ENCODE measurements at regions not wholly inside any gene's neighbourhood (a gene's known extent, or its start where the extent isn't known, plus 50 kb on each side); places are given as distances from the start of the nearest gene placed in this dataset.

DNA sequence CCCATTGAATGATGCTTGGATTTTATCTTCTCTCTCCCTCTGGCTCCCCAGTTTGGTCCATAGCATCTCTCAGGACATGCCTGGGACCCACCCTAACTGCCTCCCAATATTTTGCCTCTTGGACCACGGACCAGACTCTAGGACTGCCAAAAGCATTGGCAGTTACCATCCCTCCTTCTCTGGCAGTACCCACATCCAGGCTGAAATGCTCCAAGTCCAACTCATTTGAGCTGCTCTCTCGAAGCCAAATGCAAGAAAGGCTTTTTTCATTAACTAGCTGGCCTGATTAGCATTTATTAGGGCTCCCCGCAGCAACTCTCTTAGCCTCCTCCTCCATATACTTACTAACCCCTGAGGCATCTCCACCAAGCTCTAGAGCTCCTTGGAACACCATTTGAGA lies 140.0 kb upstream of the GRIK3 start:
- Histone ChIP-seq H3K9ac (ENCODE audit: low read length) (no peak overlapping the region), H3K79me2 (ENCODE audit: low read length) (no peaks in the 10 kb centered on the region), H3K4me2 (ENCODE audit: low read depth, low read length) (no peak overlapping the region), H3K36me3 (replicated peaks; ENCODE audit: insufficient read depth, low read length) (no peaks in the 10 kb centered on the region), H4K20me1 (ENCODE audit: insufficient read depth, low read length) (no peaks in the 10 kb centered on the region), H3K27me3 (replicated peaks; ENCODE audit: insufficient read depth, low read length) (peaks cover 58% of the 10 kb centered on the region), H3K4me1 (ENCODE audit: low read length) (no peaks in the 10 kb centered on the region), H3K9me2 (replicated peaks; ENCODE audit: insufficient read depth, low read length) (no peaks in the 10 kb centered on the region), H3K27ac (ENCODE audit: low read length) (no peak overlapping the region), H3F3A (ENCODE audit: insufficient read depth, low read length) (no peaks in the 10 kb centered on the region), H3K4me3 (ENCODE audit: low read length) (no peak overlapping the region), H2AFZ (ENCODE audit: low read length) (no peak overlapping the region), H3K9me3 (replicated peaks; ENCODE audit: insufficient read depth, low read length) (no peaks in the 10 kb centered on the region)
- TF ChIP-seq EZH2 (optimal IDR thresholded peaks at IDR 0.05; ENCODE audit: low read depth, low read length) (no peak), EZH2phosphoT487 (IDR thresholded peaks at IDR 0.05; ENCODE audit: low read length) (no peak)
- TF ChIP-seq, protein P1, sequence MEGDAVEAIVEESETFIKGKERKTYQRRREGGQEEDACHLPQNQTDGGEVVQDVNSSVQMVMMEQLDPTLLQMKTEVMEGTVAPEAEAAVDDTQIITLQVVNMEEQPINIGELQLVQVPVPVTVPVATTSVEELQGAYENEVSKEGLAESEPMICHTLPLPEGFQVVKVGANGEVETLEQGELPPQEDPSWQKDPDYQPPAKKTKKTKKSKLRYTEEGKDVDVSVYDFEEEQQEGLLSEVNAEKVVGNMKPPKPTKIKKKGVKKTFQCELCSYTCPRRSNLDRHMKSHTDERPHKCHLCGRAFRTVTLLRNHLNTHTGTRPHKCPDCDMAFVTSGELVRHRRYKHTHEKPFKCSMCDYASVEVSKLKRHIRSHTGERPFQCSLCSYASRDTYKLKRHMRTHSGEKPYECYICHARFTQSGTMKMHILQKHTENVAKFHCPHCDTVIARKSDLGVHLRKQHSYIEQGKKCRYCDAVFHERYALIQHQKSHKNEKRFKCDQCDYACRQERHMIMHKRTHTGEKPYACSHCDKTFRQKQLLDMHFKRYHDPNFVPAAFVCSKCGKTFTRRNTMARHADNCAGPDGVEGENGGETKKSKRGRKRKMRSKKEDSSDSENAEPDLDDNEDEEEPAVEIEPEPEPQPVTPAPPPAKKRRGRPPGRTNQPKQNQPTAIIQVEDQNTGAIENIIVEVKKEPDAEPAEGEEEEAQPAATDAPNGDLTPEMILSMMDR (IDR thresholded peaks at IDR 0.05; ENCODE audit: low read length) = no peak
- no peak for DNase-seq

DNA sequence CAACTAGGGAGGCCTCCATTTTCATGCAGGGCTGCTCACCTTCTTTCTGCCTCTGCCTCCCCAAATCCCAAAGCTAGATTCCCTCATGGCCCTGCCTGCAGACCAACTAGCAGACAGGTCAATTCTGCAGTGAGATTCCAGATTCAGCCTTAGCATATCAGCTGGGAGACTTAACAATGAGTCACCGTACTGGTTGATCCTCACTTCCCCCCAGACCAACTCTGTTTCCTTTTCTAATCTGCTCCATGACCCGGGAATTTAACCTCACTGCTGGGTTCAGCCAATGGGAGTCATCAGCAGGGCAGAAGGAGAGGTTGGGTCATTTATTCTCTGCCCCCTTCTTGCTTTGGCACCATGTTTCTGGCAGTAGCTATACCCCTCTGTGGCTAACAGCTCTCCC lies 140.6 kb upstream of the GRIK3 start:
- TF ChIP-seq, protein P1 (IDR thresholded peaks at IDR 0.05; ENCODE audit: low read length) = no peak
- no peak for TF ChIP-seq EZH2phosphoT487 (IDR thresholded peaks at IDR 0.05; ENCODE audit: low read length)

DNA sequence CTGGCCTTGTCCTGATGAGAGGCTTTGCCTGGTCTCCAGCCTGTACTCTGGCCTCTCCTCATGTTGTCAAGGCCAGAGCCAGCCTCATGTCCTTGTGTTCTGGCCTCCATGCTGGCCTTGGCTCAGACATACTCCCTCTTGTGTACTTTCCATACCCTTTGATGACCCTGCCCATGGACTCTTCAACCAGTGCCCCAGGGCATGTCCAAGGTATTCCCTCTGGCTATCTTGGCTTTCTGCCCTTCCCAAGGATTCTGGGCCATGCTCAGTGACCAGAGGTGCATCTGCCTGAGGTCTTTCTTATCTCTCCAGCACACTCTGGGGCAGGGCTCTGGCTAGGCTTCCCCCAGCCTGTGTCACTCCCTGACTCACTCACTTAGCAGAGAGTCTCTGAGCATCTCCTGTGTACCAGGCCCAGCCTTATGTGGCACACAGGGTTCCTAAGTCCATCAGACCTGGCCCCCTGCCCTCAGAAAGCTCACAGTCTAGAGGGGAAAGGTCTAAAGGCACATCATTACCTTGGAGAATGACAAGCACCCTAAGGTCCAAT lies 141.4 kb upstream of the GRIK3 start:
- Histone ChIP-seq H3F3A (ENCODE audit: insufficient read depth, low read length) (no peaks in the 10 kb centered on the region), H3K4me3 (ENCODE audit: low read length) (no peak overlapping the region), H3K27me3 (replicated peaks; ENCODE audit: insufficient read depth, low read length) (peaks cover 47% of the 10 kb centered on the region), H2AFZ (ENCODE audit: low read length) (no peak overlapping the region), H3K4me1 (ENCODE audit: low read length) (no peaks in the 10 kb centered on the region), H3K27ac (ENCODE audit: low read length) (no peak overlapping the region), H3K36me3 (replicated peaks; ENCODE audit: insufficient read depth, low read length) (no peaks in the 10 kb centered on the region), H3K9ac (ENCODE audit: low read length) (no peak overlapping the region), H4K20me1 (ENCODE audit: insufficient read depth, low read length) (no peaks in the 10 kb centered on the region), H3K9me3 (replicated peaks; ENCODE audit: insufficient read depth, low read length) (no peaks in the 10 kb centered on the region), H3K9me2 (replicated peaks; ENCODE audit: insufficient read depth, low read length) (no peaks in the 10 kb centered on the region), H3K4me2 (ENCODE audit: low read depth, low read length) (no peak overlapping the region), H3K79me2 (ENCODE audit: low read length) (no peaks in the 10 kb centered on the region)
- DNase-seq = no peak
- TF ChIP-seq EZH2phosphoT487 (IDR thresholded peaks at IDR 0.05; ENCODE audit: low read length) (no peak), EZH2 (optimal IDR thresholded peaks at IDR 0.05; ENCODE audit: low read depth, low read length) (no peak)
- TF ChIP-seq, protein P1 (IDR thresholded peaks at IDR 0.05; ENCODE audit: low read length) = no peak

More for the DNA sequence above, 140.6 kb upstream of the GRIK3 start:
- Histone ChIP-seq H3K9me3 (replicated peaks; ENCODE audit: insufficient read depth, low read length) (no peaks in the 10 kb centered on the region), H3K4me1 (ENCODE audit: low read length) (no peaks in the 10 kb centered on the region), H3K9me2 (replicated peaks; ENCODE audit: insufficient read depth, low read length) (no peaks in the 10 kb centered on the region), H3K9ac (ENCODE audit: low read length) (no peak overlapping the region), H3K27me3 (replicated peaks; ENCODE audit: insufficient read depth, low read length) (peaks cover 54% of the 10 kb centered on the region), H3K4me2 (ENCODE audit: low read depth, low read length) (no peak overlapping the region), H3K79me2 (ENCODE audit: low read length) (no peaks in the 10 kb centered on the region), H3K27ac (ENCODE audit: low read length) (no peak overlapping the region), H4K20me1 (ENCODE audit: insufficient read depth, low read length) (no peaks in the 10 kb centered on the region), H3K4me3 (ENCODE audit: low read length) (no peak overlapping the region), H2AFZ (ENCODE audit: low read length) (no peak overlapping the region), H3K36me3 (replicated peaks; ENCODE audit: insufficient read depth, low read length) (no peaks in the 10 kb centered on the region), H3F3A (ENCODE audit: insufficient read depth, low read length) (no peaks in the 10 kb centered on the region)
- no peak for DNase-seq

Measured in MM.1S (cell line).